ENCODE measurements at regions not wholly inside any gene's neighbourhood (a gene's known extent, or its start where the extent isn't known, plus 50 kb on each side); places are given as distances from the start of the nearest gene placed in this dataset.

DNA sequence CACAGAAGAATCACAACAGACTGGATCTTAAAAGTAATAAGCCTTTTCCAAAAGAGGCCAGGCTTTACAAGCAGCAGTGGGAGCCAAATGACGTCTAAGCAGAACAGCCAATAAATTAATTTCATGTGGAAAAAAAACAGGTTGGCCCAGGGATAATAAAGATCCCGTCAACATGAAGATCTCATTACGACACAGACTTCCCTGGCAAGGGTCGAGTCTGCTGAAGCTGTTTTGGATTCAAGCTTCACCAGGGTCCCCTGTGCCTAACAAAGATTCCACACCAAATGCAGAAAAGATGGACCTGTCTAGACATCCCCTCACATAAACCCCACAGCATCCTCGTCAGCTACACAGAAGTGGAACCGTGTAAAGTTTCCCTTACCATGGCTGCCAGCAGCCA lies 215.1 kb upstream of the ZNF507 start:
- ChIA-PET POLR2A (no interaction called here), CTCF (ENCODE audit: low intra/inter-chr PET ratio, low total read pairs) (no interaction called here)
- 13% methylated on average over 5 of the region's 6 CpGs for WGBS (ENCODE audit: low lambda C conversion rate)
- in situ Hi-C loops (cut with HindIII; ENCODE audit: extremely low pct_ligation_motif_present, low pct_unique_long_range_greater_than_20kb): no loop called here
- no peak for ATAC-seq
- H3K36me3 ChIP-seq (replicated peaks in 1 of 2; ENCODE audit: control insufficient read depth in 1 of 2, insufficient read depth in 2 of 2, low read length in 2 of 2): no peaks in the 10 kb centered on the region
- no peaks in the 10 kb centered on the region for H4K20me1 ChIP-seq (ENCODE audit: insufficient read depth, low read length)
- no peak overlapping the region for H3K4me3 ChIP-seq (replicated peaks in 1 of 3; ENCODE audit: insufficient read depth in 1 of 3, low read depth in 2 of 3, low read length in 3 of 3)
- no peak overlapping the region for H3K27ac ChIP-seq (ENCODE audit: extremely low read length, insufficient read depth, low read length)
- no peak overlapping the region for H3K4me2 ChIP-seq (ENCODE audit: low read depth, low read length)
- H3K79me2 ChIP-seq (ENCODE audit: insufficient read depth, low read length): no peaks in the 10 kb centered on the region
- H3K9ac ChIP-seq (ENCODE audit: insufficient read depth, low read depth, low read length): no peak overlapping the region
- intact Hi-C loops (cut with micrococcal nuclease; ENCODE audit: unreplicated experiment): no loop called here
- no peaks in the 10 kb centered on the region; a peak in 1 of 5 replicates for H3K27me3 ChIP-seq (ENCODE audit: control insufficient read depth in 1 of 2, insufficient read depth in 2 of 2, low read length in 2 of 2)
- FAIRE-seq: no peak
- H2AFZ ChIP-seq (ENCODE audit: low read length): no peak overlapping the region
- H3K4me1 ChIP-seq (ENCODE audit: insufficient read depth, low read length): no peaks in the 10 kb centered on the region
- no peaks in the 10 kb centered on the region for H3K9me3 ChIP-seq (ENCODE audit: low read length)
- no TSS peak for BruUV-seq (replicated peaks)
- DNase-seq (ENCODE audit: low spot score): no peak
- TF ChIP-seq ZNF451 (CRISPR knock-in tag; IDR thresholded peaks at IDR 0.05) (no peak), ZNF619 (CRISPR knock-in tag; IDR thresholded peaks at IDR 0.05) (no peak), ZNF142 (CRISPR knock-in tag; IDR thresholded peaks at IDR 0.05) (no peak), NFE2L2 (IDR thresholded peaks at IDR 0.05; ENCODE audit: low read length) (no peak), ZC3H13 (CRISPR knock-in tag; IDR thresholded peaks at IDR 0.05) (no peak), PRDM15 (CRISPR knock-in tag; IDR thresholded peaks at IDR 0.05) (no peak), ATF3 (CRISPR knock-in tag; IDR thresholded peaks at IDR 0.05) (no peak)
- TF ChIP-seq, protein P1, sequence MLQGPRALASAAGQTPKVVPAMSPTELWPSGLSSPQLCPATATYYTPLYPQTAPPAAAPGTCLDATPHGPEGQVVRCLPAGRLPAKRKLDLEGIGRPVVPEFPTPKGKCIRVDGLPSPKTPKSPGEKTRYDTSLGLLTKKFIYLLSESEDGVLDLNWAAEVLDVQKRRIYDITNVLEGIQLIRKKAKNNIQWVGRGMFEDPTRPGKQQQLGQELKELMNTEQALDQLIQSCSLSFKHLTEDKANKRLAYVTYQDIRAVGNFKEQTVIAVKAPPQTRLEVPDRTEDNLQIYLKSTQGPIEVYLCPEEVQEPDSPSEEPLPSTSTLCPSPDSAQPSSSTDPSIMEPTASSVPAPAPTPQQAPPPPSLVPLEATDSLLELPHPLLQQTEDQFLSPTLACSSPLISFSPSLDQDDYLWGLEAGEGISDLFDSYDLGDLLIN (CRISPR knock-in tag; IDR thresholded peaks at IDR 0.05; ENCODE audit: borderline replicate concordance): no peak

Data from HepG2 (cell line).